H1 (cell line): ENCODE measurements at regions not wholly inside any gene's neighbourhood (a gene's known extent, or its start where the extent isn't known, plus 50 kb on each side); places are given as distances from the start of the nearest gene placed in this dataset.

Experiments used
- CTCF ChIA-PET: fragments of 300-600 bp; sonication (Branson Sonifier 250); formaldehyde crosslinking; loops from one replicate; lab custom pipeline; 2021; ENCODE audit not compliant: partially characterized antibody; lab: Charles Lee
- POLR2A ChIA-PET: fragments of 300-600 bp; sonication (Branson Sonifier 250); formaldehyde crosslinking; loops from one replicate; lab custom pipeline; 2021; ENCODE audit warnings: inconsistent platforms; ENCODE audit not compliant: partially characterized antibody; lab: Charles Lee
- DNase-seq, 2 experiments: peaks; one replicate each; pipeline versions ENCODE4 v3.0.0 to v3.0.0-alpha.2; 2010 to 2022; ENCODE audit warnings: low spot score in 2 of 2, low read depth in 1 of 2, mixed read lengths in 1 of 2
- FAIRE-seq: peaks from 2 replicates; lab custom pipeline; 2011; peaks lifted over from hg19 to GRCh38; lab: Jason Lieb, UNC
- H2AFZ ChIP-seq: 2 replicates; pipeline ENCODE4 v1.8.1; 2012; ENCODE audit warnings: low read length, inconsistent platforms
- H2AK5ac ChIP-seq: 2 replicates; pipeline ENCODE4 v1.6.1; 2013; ENCODE audit warnings: low read depth, low read length
- H2BK120ac ChIP-seq: replicated peaks from 2 replicates; pipeline ENCODE3; 2013; ENCODE audit warnings: low read depth, low read length, inconsistent platforms
- H2BK12ac ChIP-seq: 2 replicates; pipeline ENCODE4 v1.6.1; 2013; ENCODE audit warnings: low read depth, low read length
- H2BK15ac ChIP-seq: 2 replicates; pipeline ENCODE4 v1.6.1; 2013; ENCODE audit warnings: low read length
- H2BK20ac ChIP-seq: 2 replicates; pipeline ENCODE4 v1.6.1; 2013; ENCODE audit warnings: low read length
- H2BK5ac ChIP-seq: 2 replicates; pipeline ENCODE4 v1.6.1; 2013; ENCODE audit warnings: low read depth, low read length
- H3K14ac ChIP-seq: 2 replicates; pipeline ENCODE4 v1.6.1; 2013; ENCODE audit warnings: inconsistent platforms; ENCODE audit not compliant: insufficient read length
- H3K18ac ChIP-seq: 2 replicates; pipeline ENCODE4 v1.6.1; 2013; ENCODE audit warnings: low read length; ENCODE audit errors: extremely low read depth
- H3K23ac ChIP-seq: 2 replicates; pipeline ENCODE4 v1.6.1; 2013; ENCODE audit warnings: inconsistent platforms; ENCODE audit not compliant: insufficient read length
- H3K23me2 ChIP-seq: 2 replicates; pipeline ENCODE4 v1.6.1; 2013; ENCODE audit warnings: low read depth, low read length
- H3K27ac ChIP-seq: 2 replicates; pipeline ENCODE4 v1.6.1; 2011; ENCODE audit warnings: low read depth, low read length, inconsistent platforms
- H3K27me3 ChIP-seq, 4 experiments: replicated peaks in 1 of 4; 1 replicate in 1 of 4; 2 replicates in 3 of 4; pipeline versions ENCODE4 v1.6.1 to v1.8.1; 2011 to 2013; ENCODE audit warnings: low read length in 3 of 4, mild to moderate bottlenecking in 3 of 4, inconsistent platforms in 2 of 4, mixed read lengths in 2 of 4, moderate library complexity in 1 of 4; ENCODE audit not compliant: control insufficient read depth in 3 of 4, insufficient read depth in 3 of 4; ENCODE audit errors: extremely low read depth in 1 of 4
- H3K36me3 ChIP-seq, 4 experiments: 2 replicates each; pipeline versions ENCODE4 v1.6.1 to v1.8.1; 2011 to 2013; ENCODE audit warnings: mild to moderate bottlenecking in 4 of 4, low read length in 3 of 4, moderate library complexity in 2 of 4, control low read depth in 1 of 4, inconsistent platforms in 1 of 4; ENCODE audit not compliant: insufficient read depth in 4 of 4, control insufficient read depth in 2 of 4
- H3K4ac ChIP-seq: replicated peaks from 2 replicates; pipeline ENCODE3; 2013; ENCODE audit warnings: low read length, low read depth, mixed read lengths, inconsistent platforms; ENCODE audit not compliant: insufficient read length
- H3K4me1 ChIP-seq, 4 experiments: replicated peaks in 1 of 4; 1 replicate in 1 of 4; 2 replicates in 3 of 4; pipeline versions ENCODE4 v1.6.1 to v1.8.1; 2011 to 2013; ENCODE audit warnings: low read length in 3 of 4, inconsistent platforms in 2 of 4, mixed read lengths in 1 of 4; ENCODE audit not compliant: insufficient read depth in 4 of 4, control insufficient read depth in 3 of 4
- H3K4me2 ChIP-seq, 2 experiments: 2 replicates each; pipeline versions ENCODE4 v1.6.1 to v1.8.1; 2011 to 2013; ENCODE audit warnings: low read depth in 2 of 2, low read length in 2 of 2, control low read depth in 1 of 2, inconsistent platforms in 1 of 2, mild to moderate bottlenecking in 1 of 2; ENCODE audit not compliant: insufficient read depth in 1 of 2
- H3K4me3 ChIP-seq, 4 experiments: fragments of 200-600, 300-600 bp in 1 of 4; sonication (generic), shearing (Covaris generic), sonication (Bioruptor Twin) in 1 of 4; 2 replicates each; pipeline versions ENCODE4 v1.5.1 to v1.8.1; 2011 to 2016; ENCODE audit warnings: low read length in 4 of 4, low read depth in 3 of 4, control low read depth in 2 of 4, inconsistent platforms in 2 of 4, mild to moderate bottlenecking in 2 of 4, mixed read lengths in 1 of 4, moderate library complexity in 1 of 4; ENCODE audit not compliant: insufficient read depth in 2 of 4; ENCODE audit errors: extremely low read depth in 1 of 4
- H3K56ac ChIP-seq: replicated peaks from 2 replicates; pipeline ENCODE3; 2013; ENCODE audit warnings: low read depth, mild to moderate bottlenecking, mixed read lengths, low read length, inconsistent platforms; ENCODE audit not compliant: insufficient read length
- H3K79me1 ChIP-seq: 2 replicates; pipeline ENCODE4 v1.6.1; 2013; ENCODE audit warnings: low read depth, low read length, control low read depth
- H3K79me2 ChIP-seq, 2 experiments: 2 replicates each; pipeline versions ENCODE4 v1.6.1 to v1.8.1; 2012 to 2013; ENCODE audit warnings: low read length in 2 of 2, mild to moderate bottlenecking in 2 of 2, inconsistent platforms in 1 of 2; ENCODE audit not compliant: insufficient read depth in 2 of 2, control insufficient read depth in 1 of 2
- H3K9ac ChIP-seq, 4 experiments: replicated peaks in 1 of 4; 1 replicate in 1 of 4; 2 replicates in 3 of 4; pipeline versions ENCODE4 v1.6.1 to v1.8.1; 2011 to 2013; ENCODE audit warnings: low read depth in 3 of 4, low read length in 3 of 4, control low read depth in 2 of 4, mild to moderate bottlenecking in 2 of 4, moderate library complexity in 2 of 4, inconsistent platforms in 1 of 4; ENCODE audit errors: extremely low read depth in 1 of 4
- H3K9me3 ChIP-seq, 2 experiments: 2 replicates each; pipeline versions ENCODE4 v1.6.1 to v1.8.1; 2012 to 2013; ENCODE audit warnings: mild to moderate bottlenecking in 2 of 2, moderate library complexity in 2 of 2, control low read depth in 1 of 2, inconsistent platforms in 1 of 2, low read depth in 1 of 2, low read length in 1 of 2, mixed read lengths in 1 of 2; ENCODE audit not compliant: insufficient read depth in 2 of 2
- H4K20me1 ChIP-seq, 2 experiments: replicated peaks in 1 of 2; 2 replicates each; pipeline versions ENCODE3 to v1.8.1; 2011 to 2013; ENCODE audit warnings: inconsistent platforms in 2 of 2, low read length in 2 of 2, mild to moderate bottlenecking in 1 of 2; ENCODE audit not compliant: insufficient read depth in 2 of 2, control insufficient read depth in 1 of 2
- H4K5ac ChIP-seq: 2 replicates; pipeline ENCODE4 v1.6.1; 2013; ENCODE audit warnings: low read length, low read depth, mixed read lengths, inconsistent platforms; ENCODE audit not compliant: insufficient read length
- H4K8ac ChIP-seq: 2 replicates; pipeline ENCODE4 v1.8.0; 2013; ENCODE audit warnings: mild to moderate bottlenecking, moderate library complexity, low read length, inconsistent platforms; ENCODE audit not compliant: insufficient read depth; ENCODE audit errors: extremely low read depth
- H4K91ac ChIP-seq: replicated peaks from 2 replicates; pipeline ENCODE3; 2013; ENCODE audit warnings: low read length, mixed read lengths, inconsistent platforms; ENCODE audit not compliant: insufficient read length
- CBX8 ChIP-seq: fragments of 300-800, 300-1000 bp; sonication (generic); IDR thresholded peaks from 2 replicates; pipeline ENCODE4 v1.7.1; 2016; ENCODE audit warnings: low read depth, low read length, borderline replicate concordance
- CHD2 ChIP-seq: IDR thresholded peaks from 2 replicates; pipeline ENCODE4 v1.6.1; 2012; ENCODE audit warnings: low read length, improper control_type of control experiment
- CTBP2 ChIP-seq: IDR thresholded peaks from 2 replicates; pipeline ENCODE4 v1.7.0; 2011; ENCODE audit warnings: borderline replicate concordance, mild to moderate bottlenecking, moderate library complexity, mixed read lengths, low read length; ENCODE audit not compliant: insufficient read depth, insufficient read length
- EGR1 ChIP-seq: IDR thresholded peaks from 2 replicates; pipeline ENCODE4 v1.6.1; 2011; ENCODE audit warnings: low read depth, low read length, borderline replicate concordance
- HDAC6 ChIP-seq: IDR thresholded peaks from one replicate; pipeline ENCODE4 v1.7.1; 2012; ENCODE audit warnings: low read depth, mild to moderate bottlenecking, inconsistent platforms, low read length, moderate library complexity
- JUND ChIP-seq: IDR thresholded peaks from 2 replicates; pipeline ENCODE4 v1.6.1; 2011; ENCODE audit warnings: mild to moderate bottlenecking, improper control_type of control experiment, low read length
- NANOG ChIP-seq: IDR thresholded peaks from 2 replicates; pipeline ENCODE4 v1.6.1; 2011; ENCODE audit warnings: low read length, low read depth, mild to moderate bottlenecking, inconsistent platforms; ENCODE audit not compliant: insufficient read depth, poor library complexity, severe bottlenecking
- NRF1 ChIP-seq: IDR thresholded peaks from 2 replicates; pipeline ENCODE4 v1.6.1; 2011; ENCODE audit warnings: mild to moderate bottlenecking, low read depth, low read length, improper control_type of control experiment
- PHF8 ChIP-seq: fragments of 200-600 bp; sonication (generic); conservative IDR thresholded peaks from 2 replicates; pipeline ENCODE4 v1.7.1; 2012; ENCODE audit warnings: low read depth, mild to moderate bottlenecking, inconsistent platforms, low read length, moderate library complexity
- SAP30 ChIP-seq: fragments of 300-600 bp; sonication (generic); IDR thresholded peaks from 2 replicates; pipeline ENCODE4 v1.7.1; 2012; ENCODE audit warnings: low read length, moderate library complexity, mild to moderate bottlenecking, inconsistent platforms; ENCODE audit not compliant: insufficient read depth, insufficient replicate concordance
- SIRT6 ChIP-seq: IDR thresholded peaks from one replicate; pipeline ENCODE4 v1.7.1; 2012; ENCODE audit warnings: low read length, inconsistent platforms
- TEAD4 ChIP-seq: IDR thresholded peaks from 2 replicates; pipeline ENCODE4 v1.6.1; 2012; ENCODE audit warnings: low read depth, low read length, inconsistent platforms, mixed read lengths
- TF ChIP-seq, protein P1 (sequence below): IDR thresholded peaks from 2 replicates; pipeline ENCODE4 v1.6.1; 2011; ENCODE audit warnings: low read depth, mild to moderate bottlenecking, low read length; ENCODE audit not compliant: insufficient read depth
- TF ChIP-seq, protein P2 (sequence below): IDR thresholded peaks from 2 replicates; pipeline ENCODE4 v1.6.1; 2012; ENCODE audit warnings: low read length, inconsistent platforms

DNA sequence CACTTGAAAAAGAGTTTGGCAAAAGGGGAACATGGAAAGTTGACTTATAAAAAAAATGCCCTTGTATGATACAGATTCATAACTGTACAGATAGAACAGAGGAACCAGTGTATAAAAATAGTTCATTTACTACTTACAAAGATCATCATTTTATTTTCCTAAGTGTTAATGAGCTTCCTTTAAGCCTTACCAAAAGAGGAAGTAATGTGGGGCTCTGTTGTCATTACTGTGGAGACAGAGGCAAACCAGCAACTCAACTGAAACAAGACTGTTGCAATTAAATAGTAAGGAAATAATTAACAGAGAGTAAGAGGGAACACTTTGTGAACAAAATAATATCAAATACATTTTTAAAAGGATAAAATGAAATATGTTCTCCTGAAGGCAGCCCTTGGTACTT lies 526.2 kb upstream of the ADARB2 start:
- no peaks in the 10 kb centered on the region for H4K20me1 ChIP-seq
- no peak overlapping the region for H3K14ac ChIP-seq
- no peak overlapping the region for H3K9ac ChIP-seq
- POLR2A ChIA-PET, result no interaction called here
- no peaks in the 10 kb centered on the region for H3K79me2 ChIP-seq
- H3K23ac ChIP-seq, result no peak overlapping the region
- no peak overlapping the region for H3K27ac ChIP-seq
- no peak for FAIRE-seq
- no peak overlapping the region for H2BK15ac ChIP-seq
- no peak overlapping the region for H2BK12ac ChIP-seq
- H3K56ac ChIP-seq, result no peak overlapping the region
- no peak overlapping the region for H4K91ac ChIP-seq
- H2AFZ ChIP-seq, result no peak overlapping the region
- H3K9me3 ChIP-seq, result peaks cover 3 to 5% of the 10 kb centered on the region in 2 experiments; a peak in 2 of 4 replicates
- no peak overlapping the region for H2AK5ac ChIP-seq
- no peaks in the 10 kb centered on the region for H3K4me1 ChIP-seq
- CTCF ChIA-PET, result no interaction called here
- H3K4me2 ChIP-seq, result no peak overlapping the region
- H3K23me2 ChIP-seq, result no peaks in the 10 kb centered on the region
- H2BK5ac ChIP-seq, result no peak overlapping the region
- H3K4me3 ChIP-seq, result no peak overlapping the region
- no peaks in the 10 kb centered on the region for H3K27me3 ChIP-seq
- H3K36me3 ChIP-seq, result no peaks in the 10 kb centered on the region
- no peak overlapping the region for H2BK120ac ChIP-seq
- no peak overlapping the region for H4K8ac ChIP-seq
- H2BK20ac ChIP-seq, result no peak overlapping the region
- H3K4ac ChIP-seq, result no peak overlapping the region
- H3K18ac ChIP-seq, result no peak overlapping the region
- no peak overlapping the region for H4K5ac ChIP-seq
- no peak for DNase-seq
- H3K79me1 ChIP-seq, result no peaks in the 10 kb centered on the region
- TF ChIP-seq SAP30 (no peak), PHF8 (no peak), HDAC6 (no peak), TEAD4 (no peak), NANOG (no peak), NRF1 (no peak), CBX8 (no peak), CTBP2 (no peak), CHD2 (no peak), JUND (no peak), EGR1 (no peak), SIRT6 (no peak)
- TF ChIP-seq, protein P1, sequence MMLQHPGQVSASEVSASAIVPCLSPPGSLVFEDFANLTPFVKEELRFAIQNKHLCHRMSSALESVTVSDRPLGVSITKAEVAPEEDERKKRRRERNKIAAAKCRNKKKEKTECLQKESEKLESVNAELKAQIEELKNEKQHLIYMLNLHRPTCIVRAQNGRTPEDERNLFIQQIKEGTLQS, result no peak
- TF ChIP-seq, protein P2, sequence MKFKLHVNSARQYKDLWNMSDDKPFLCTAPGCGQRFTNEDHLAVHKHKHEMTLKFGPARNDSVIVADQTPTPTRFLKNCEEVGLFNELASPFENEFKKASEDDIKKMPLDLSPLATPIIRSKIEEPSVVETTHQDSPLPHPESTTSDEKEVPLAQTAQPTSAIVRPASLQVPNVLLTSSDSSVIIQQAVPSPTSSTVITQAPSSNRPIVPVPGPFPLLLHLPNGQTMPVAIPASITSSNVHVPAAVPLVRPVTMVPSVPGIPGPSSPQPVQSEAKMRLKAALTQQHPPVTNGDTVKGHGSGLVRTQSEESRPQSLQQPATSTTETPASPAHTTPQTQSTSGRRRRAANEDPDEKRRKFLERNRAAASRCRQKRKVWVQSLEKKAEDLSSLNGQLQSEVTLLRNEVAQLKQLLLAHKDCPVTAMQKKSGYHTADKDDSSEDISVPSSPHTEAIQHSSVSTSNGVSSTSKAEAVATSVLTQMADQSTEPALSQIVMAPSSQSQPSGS, result no peak
